ENCODE measurements at regions not wholly inside any gene's neighbourhood (a gene's known extent, or its start where the extent isn't known, plus 50 kb on each side); places are given as distances from the start of the nearest gene placed in this dataset.

GRCh38 chr6:44042989-44043478 lies 84.2 kb downstream of the MRPL14 start:
- TF ChIP-seq CTCF (conservative IDR thresholded peaks at IDR 0.05) = no peak
- H3K27ac ChIP-seq = no peak overlapping the region

GRCh38 chr6:44042261-44042988 lies 84.8 kb downstream of the MRPL14 start:
- no peak for TF ChIP-seq CTCF (conservative IDR thresholded peaks at IDR 0.05)
- H3K27ac ChIP-seq = no peak overlapping the region

GRCh38 chr6:44041461-44042260 lies 85.6 kb downstream of the MRPL14 start:
- no peak overlapping the region for H3K27ac ChIP-seq

GRCh38 chr6:44040786-44041185 lies 86.5 kb downstream of the MRPL14 start:
- no peak overlapping the region for H3K27ac ChIP-seq

More at GRCh38 chr6:44041461-44042260, 85.6 kb downstream of the MRPL14 start:
- no peak for TF ChIP-seq CTCF (conservative IDR thresholded peaks at IDR 0.05)

GRCh38 chr6:44039839-44040350 lies 87.4 kb downstream of the MRPL14 start:
- TF ChIP-seq CTCF (conservative IDR thresholded peaks at IDR 0.05) = no peak
- no peak overlapping the region for H3K27ac ChIP-seq

More at GRCh38 chr6:44040786-44041185, 86.5 kb downstream of the MRPL14 start:
- TF ChIP-seq CTCF (conservative IDR thresholded peaks at IDR 0.05) = no peak

GRCh38 chr6:44039191-44039719 lies 88.0 kb downstream of the MRPL14 start:
- no peak overlapping the region for H3K27ac ChIP-seq
- TF ChIP-seq CTCF (conservative IDR thresholded peaks at IDR 0.05) = no peak

GRCh38 chr6:44038543-44039065 lies 88.6 kb downstream of the MRPL14 start:
- H3K27ac ChIP-seq = no peak overlapping the region
- TF ChIP-seq CTCF (conservative IDR thresholded peaks at IDR 0.05) = no peak

Data from VCaP (cell line).